GM10266 (cell line): ENCODE measurements at regions not wholly inside any gene's neighbourhood (a gene's known extent, or its start where the extent isn't known, plus 50 kb on each side); places are given as distances from the start of the nearest gene placed in this dataset.

Source experiments
- DNase-seq: peaks from one replicate; pipeline ENCODE4 v3.0.0; 2012; ENCODE audit errors: extremely low spot score
- TF ChIP-seq, protein P1 (sequence below): IDR thresholded peaks from 2 replicates; pipeline ENCODE4 v1.5.1; 2012; ENCODE audit warnings: mild to moderate bottlenecking, low read depth; ENCODE audit not compliant: control insufficient read depth, insufficient read depth; ENCODE audit errors: missing control alignments

DNA sequence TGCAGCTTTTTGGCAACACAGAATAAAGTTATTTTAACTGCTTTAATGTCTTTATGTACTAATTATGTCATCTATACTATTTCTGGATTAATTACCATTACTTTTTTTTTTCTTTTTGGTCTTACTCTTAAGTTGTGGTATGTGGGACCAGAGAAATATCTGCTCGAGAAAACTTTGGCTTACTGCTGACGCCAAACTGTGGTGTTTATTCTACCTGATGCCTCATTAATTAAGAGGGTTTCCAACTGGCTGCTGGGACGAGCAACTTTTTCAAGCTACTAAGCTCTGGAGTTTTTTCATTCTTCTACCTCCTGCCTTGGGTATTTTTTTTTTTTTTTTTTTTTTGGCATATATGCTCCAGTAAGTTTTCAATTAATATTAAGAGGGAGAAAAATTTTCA lies 1257.5 kb downstream of the FSCB start:
- TF ChIP-seq, protein P1, sequence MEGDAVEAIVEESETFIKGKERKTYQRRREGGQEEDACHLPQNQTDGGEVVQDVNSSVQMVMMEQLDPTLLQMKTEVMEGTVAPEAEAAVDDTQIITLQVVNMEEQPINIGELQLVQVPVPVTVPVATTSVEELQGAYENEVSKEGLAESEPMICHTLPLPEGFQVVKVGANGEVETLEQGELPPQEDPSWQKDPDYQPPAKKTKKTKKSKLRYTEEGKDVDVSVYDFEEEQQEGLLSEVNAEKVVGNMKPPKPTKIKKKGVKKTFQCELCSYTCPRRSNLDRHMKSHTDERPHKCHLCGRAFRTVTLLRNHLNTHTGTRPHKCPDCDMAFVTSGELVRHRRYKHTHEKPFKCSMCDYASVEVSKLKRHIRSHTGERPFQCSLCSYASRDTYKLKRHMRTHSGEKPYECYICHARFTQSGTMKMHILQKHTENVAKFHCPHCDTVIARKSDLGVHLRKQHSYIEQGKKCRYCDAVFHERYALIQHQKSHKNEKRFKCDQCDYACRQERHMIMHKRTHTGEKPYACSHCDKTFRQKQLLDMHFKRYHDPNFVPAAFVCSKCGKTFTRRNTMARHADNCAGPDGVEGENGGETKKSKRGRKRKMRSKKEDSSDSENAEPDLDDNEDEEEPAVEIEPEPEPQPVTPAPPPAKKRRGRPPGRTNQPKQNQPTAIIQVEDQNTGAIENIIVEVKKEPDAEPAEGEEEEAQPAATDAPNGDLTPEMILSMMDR = no peak
- no peak for DNase-seq

DNA sequence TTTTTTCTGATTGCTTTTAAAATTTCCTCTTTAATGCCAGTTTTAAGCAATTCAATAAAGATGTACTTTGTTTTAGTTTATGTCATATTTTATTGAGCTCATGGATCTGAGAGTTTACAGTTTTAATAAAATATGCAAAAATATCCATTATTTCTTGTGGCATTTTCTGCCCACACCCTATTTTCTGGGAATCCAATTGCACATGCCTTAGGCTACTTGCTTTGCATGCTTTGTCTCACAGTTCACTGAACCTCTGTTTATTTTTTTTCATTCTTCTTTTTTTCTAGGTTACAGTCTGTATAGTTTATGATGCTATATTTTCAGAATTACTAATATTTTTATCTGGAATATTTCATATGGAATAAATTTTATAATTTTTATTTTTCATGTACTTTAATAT lies 1258.0 kb downstream of the FSCB start:
- DNase-seq = no peak
- TF ChIP-seq, protein P1 = no peak

DNA sequence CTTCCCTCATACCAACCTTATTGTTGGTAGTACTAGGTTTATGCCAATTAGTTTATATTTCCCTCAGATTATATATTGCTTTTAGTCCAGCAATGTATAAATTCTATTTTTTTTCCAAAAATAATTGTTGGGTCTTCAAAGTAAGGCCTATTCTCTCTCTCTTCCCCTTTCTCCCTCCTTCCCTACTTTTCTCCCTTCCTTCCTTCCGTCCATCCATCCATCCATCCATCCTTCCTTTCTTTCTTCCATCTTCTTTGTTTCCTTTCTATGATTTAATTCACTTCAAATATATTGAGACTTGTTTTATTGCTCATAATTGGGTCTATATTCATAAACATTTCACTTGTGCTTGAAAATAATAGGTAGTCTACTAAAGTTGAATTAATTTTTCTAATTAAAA lies 1259.2 kb downstream of the FSCB start:
- no peak for DNase-seq
- TF ChIP-seq, protein P1 = no peak

DNA sequence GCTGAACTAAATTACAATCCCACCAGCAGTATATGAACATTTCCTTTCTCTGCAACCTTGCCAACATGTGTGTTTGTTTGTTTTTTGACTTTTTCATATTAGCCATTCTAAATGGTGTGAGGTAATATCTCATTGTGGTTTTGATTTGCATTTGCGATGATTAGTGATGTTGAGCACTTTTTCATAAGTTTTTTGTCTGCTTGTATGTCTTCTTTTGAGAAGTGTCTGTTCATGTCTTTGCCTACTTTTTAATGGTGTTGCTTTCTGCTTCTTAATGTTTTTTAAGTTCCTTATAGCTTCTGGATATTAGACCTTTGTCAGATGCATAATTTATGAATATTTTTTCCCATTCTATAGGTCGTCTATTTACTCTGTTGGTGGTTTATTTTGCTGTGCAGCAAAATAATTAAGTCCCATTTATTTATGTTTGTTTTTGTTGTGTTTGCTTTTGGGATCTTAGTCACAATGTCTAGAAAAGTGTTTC lies 1262.9 kb downstream of the FSCB start:
- TF ChIP-seq, protein P1 = no peak
- no peak for DNase-seq

DNA sequence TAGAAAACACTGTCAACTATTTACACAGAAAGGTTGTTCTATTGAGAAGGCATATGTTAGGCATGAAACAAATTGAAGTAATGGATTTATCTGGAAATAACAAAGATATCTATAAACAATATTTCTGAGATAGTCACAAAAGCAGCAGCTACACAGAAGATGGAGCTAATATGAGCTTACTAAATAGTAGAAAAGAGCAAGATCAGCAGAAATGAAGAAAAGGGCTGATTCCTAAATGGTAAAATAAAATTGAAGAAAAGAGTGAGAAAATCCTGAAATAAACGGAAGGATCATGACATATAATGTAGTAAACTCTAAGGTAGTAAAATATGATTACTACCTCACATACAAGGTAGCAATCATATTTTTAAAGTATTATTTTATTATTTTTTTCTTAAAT lies 1263.9 kb downstream of the FSCB start:
- no peak for DNase-seq
- TF ChIP-seq, protein P1 = no peak

DNA sequence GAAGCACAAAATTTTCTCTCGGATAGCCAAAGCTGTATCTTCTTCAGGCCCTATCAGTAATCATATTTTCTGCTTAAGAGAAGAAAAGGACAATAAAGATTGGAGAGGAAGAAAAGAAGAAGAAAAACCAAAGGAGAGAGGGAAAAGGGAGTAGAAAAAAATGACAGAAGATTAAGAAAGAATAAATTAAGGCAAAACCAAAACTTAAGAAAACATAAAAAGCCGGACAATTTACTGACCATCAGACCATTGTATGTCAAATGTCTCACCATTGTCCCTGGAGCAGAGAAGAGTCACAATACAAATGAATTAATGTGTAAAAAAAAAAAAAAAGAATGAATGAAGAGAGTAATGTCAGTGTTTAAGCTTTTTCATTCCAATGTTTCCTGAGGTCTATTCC lies 1274.8 kb downstream of the FSCB start:
- TF ChIP-seq, protein P1 = no peak
- DNase-seq = no peak

DNA sequence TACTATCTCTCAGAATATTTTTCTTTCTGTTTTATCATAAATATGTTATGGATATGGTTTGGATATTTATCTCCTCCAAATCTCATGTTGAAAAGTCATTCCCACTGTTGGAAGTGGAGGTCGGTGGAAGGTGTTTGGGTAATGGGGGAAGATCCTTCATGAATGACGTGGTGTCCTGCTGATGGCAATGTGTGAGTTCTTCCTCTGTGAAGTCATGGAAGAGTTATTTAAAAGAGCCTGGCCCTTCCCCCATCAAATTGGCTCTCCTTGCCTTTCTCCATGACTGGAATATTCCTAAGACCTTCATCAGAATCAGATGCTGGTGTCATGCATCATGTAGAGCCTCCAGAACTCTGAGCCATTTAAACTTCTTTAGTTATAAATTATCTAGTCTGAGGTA lies 1291.6 kb downstream of the FSCB start:
- TF ChIP-seq, protein P1 = no peak
- no peak for DNase-seq
